H1 (cell line): ENCODE measurements at regions not wholly inside any gene's neighbourhood (a gene's known extent, or its start where the extent isn't known, plus 50 kb on each side); places are given as distances from the start of the nearest gene placed in this dataset.

Experiments used
- CTCF ChIA-PET: fragments of 300-600 bp; sonication (Branson Sonifier 250); formaldehyde crosslinking; loops from one replicate; lab custom pipeline; 2021; ENCODE audit not compliant: partially characterized antibody; lab: Charles Lee
- POLR2A ChIA-PET: fragments of 300-600 bp; sonication (Branson Sonifier 250); formaldehyde crosslinking; loops from one replicate; lab custom pipeline; 2021; ENCODE audit warnings: inconsistent platforms; ENCODE audit not compliant: partially characterized antibody; lab: Charles Lee
- DNase-seq, 2 experiments: peaks; one replicate each; pipeline versions ENCODE4 v3.0.0 to v3.0.0-alpha.2; 2010 to 2022; ENCODE audit warnings: low spot score in 2 of 2, low read depth in 1 of 2, mixed read lengths in 1 of 2
- FAIRE-seq: peaks from 2 replicates; lab custom pipeline; 2011; peaks lifted over from hg19 to GRCh38; lab: Jason Lieb, UNC
- H2AFZ ChIP-seq: 2 replicates; pipeline ENCODE4 v1.8.1; 2012; ENCODE audit warnings: low read length, inconsistent platforms
- H2AK5ac ChIP-seq: 2 replicates; pipeline ENCODE4 v1.6.1; 2013; ENCODE audit warnings: low read depth, low read length
- H2BK120ac ChIP-seq: replicated peaks from 2 replicates; pipeline ENCODE3; 2013; ENCODE audit warnings: low read depth, low read length, inconsistent platforms
- H2BK12ac ChIP-seq: 2 replicates; pipeline ENCODE4 v1.6.1; 2013; ENCODE audit warnings: low read depth, low read length
- H2BK15ac ChIP-seq: 2 replicates; pipeline ENCODE4 v1.6.1; 2013; ENCODE audit warnings: low read length
- H2BK20ac ChIP-seq: 2 replicates; pipeline ENCODE4 v1.6.1; 2013; ENCODE audit warnings: low read length
- H2BK5ac ChIP-seq: 2 replicates; pipeline ENCODE4 v1.6.1; 2013; ENCODE audit warnings: low read depth, low read length
- H3K14ac ChIP-seq: 2 replicates; pipeline ENCODE4 v1.6.1; 2013; ENCODE audit warnings: inconsistent platforms; ENCODE audit not compliant: insufficient read length
- H3K18ac ChIP-seq: 2 replicates; pipeline ENCODE4 v1.6.1; 2013; ENCODE audit warnings: low read length; ENCODE audit errors: extremely low read depth
- H3K23ac ChIP-seq: 2 replicates; pipeline ENCODE4 v1.6.1; 2013; ENCODE audit warnings: inconsistent platforms; ENCODE audit not compliant: insufficient read length
- H3K23me2 ChIP-seq: 2 replicates; pipeline ENCODE4 v1.6.1; 2013; ENCODE audit warnings: low read depth, low read length
- H3K27ac ChIP-seq: 2 replicates; pipeline ENCODE4 v1.6.1; 2011; ENCODE audit warnings: low read depth, low read length, inconsistent platforms
- H3K27me3 ChIP-seq, 4 experiments: replicated peaks in 1 of 4; 1 replicate in 1 of 4; 2 replicates in 3 of 4; pipeline versions ENCODE4 v1.6.1 to v1.8.1; 2011 to 2013; ENCODE audit warnings: low read length in 3 of 4, mild to moderate bottlenecking in 3 of 4, inconsistent platforms in 2 of 4, mixed read lengths in 2 of 4, moderate library complexity in 1 of 4; ENCODE audit not compliant: control insufficient read depth in 3 of 4, insufficient read depth in 3 of 4; ENCODE audit errors: extremely low read depth in 1 of 4
- H3K36me3 ChIP-seq, 4 experiments: 2 replicates each; pipeline versions ENCODE4 v1.6.1 to v1.8.1; 2011 to 2013; ENCODE audit warnings: mild to moderate bottlenecking in 4 of 4, low read length in 3 of 4, moderate library complexity in 2 of 4, control low read depth in 1 of 4, inconsistent platforms in 1 of 4; ENCODE audit not compliant: insufficient read depth in 4 of 4, control insufficient read depth in 2 of 4
- H3K4ac ChIP-seq: replicated peaks from 2 replicates; pipeline ENCODE3; 2013; ENCODE audit warnings: low read length, low read depth, mixed read lengths, inconsistent platforms; ENCODE audit not compliant: insufficient read length
- H3K4me1 ChIP-seq, 4 experiments: replicated peaks in 1 of 4; 1 replicate in 1 of 4; 2 replicates in 3 of 4; pipeline versions ENCODE4 v1.6.1 to v1.8.1; 2011 to 2013; ENCODE audit warnings: low read length in 3 of 4, inconsistent platforms in 2 of 4, mixed read lengths in 1 of 4; ENCODE audit not compliant: insufficient read depth in 4 of 4, control insufficient read depth in 3 of 4
- H3K4me2 ChIP-seq, 2 experiments: 2 replicates each; pipeline versions ENCODE4 v1.6.1 to v1.8.1; 2011 to 2013; ENCODE audit warnings: low read depth in 2 of 2, low read length in 2 of 2, control low read depth in 1 of 2, inconsistent platforms in 1 of 2, mild to moderate bottlenecking in 1 of 2; ENCODE audit not compliant: insufficient read depth in 1 of 2
- H3K4me3 ChIP-seq, 4 experiments: fragments of 200-600, 300-600 bp in 1 of 4; sonication (generic), shearing (Covaris generic), sonication (Bioruptor Twin) in 1 of 4; 2 replicates each; pipeline versions ENCODE4 v1.5.1 to v1.8.1; 2011 to 2016; ENCODE audit warnings: low read length in 4 of 4, low read depth in 3 of 4, control low read depth in 2 of 4, inconsistent platforms in 2 of 4, mild to moderate bottlenecking in 2 of 4, mixed read lengths in 1 of 4, moderate library complexity in 1 of 4; ENCODE audit not compliant: insufficient read depth in 2 of 4; ENCODE audit errors: extremely low read depth in 1 of 4
- H3K56ac ChIP-seq: replicated peaks from 2 replicates; pipeline ENCODE3; 2013; ENCODE audit warnings: low read depth, mild to moderate bottlenecking, mixed read lengths, low read length, inconsistent platforms; ENCODE audit not compliant: insufficient read length
- H3K79me1 ChIP-seq: 2 replicates; pipeline ENCODE4 v1.6.1; 2013; ENCODE audit warnings: low read depth, low read length, control low read depth
- H3K79me2 ChIP-seq, 2 experiments: 2 replicates each; pipeline versions ENCODE4 v1.6.1 to v1.8.1; 2012 to 2013; ENCODE audit warnings: low read length in 2 of 2, mild to moderate bottlenecking in 2 of 2, inconsistent platforms in 1 of 2; ENCODE audit not compliant: insufficient read depth in 2 of 2, control insufficient read depth in 1 of 2
- H3K9ac ChIP-seq, 4 experiments: replicated peaks in 1 of 4; 1 replicate in 1 of 4; 2 replicates in 3 of 4; pipeline versions ENCODE4 v1.6.1 to v1.8.1; 2011 to 2013; ENCODE audit warnings: low read depth in 3 of 4, low read length in 3 of 4, control low read depth in 2 of 4, mild to moderate bottlenecking in 2 of 4, moderate library complexity in 2 of 4, inconsistent platforms in 1 of 4; ENCODE audit errors: extremely low read depth in 1 of 4
- H3K9me3 ChIP-seq, 2 experiments: 2 replicates each; pipeline versions ENCODE4 v1.6.1 to v1.8.1; 2012 to 2013; ENCODE audit warnings: mild to moderate bottlenecking in 2 of 2, moderate library complexity in 2 of 2, control low read depth in 1 of 2, inconsistent platforms in 1 of 2, low read depth in 1 of 2, low read length in 1 of 2, mixed read lengths in 1 of 2; ENCODE audit not compliant: insufficient read depth in 2 of 2
- H4K20me1 ChIP-seq, 2 experiments: replicated peaks in 1 of 2; 2 replicates each; pipeline versions ENCODE3 to v1.8.1; 2011 to 2013; ENCODE audit warnings: inconsistent platforms in 2 of 2, low read length in 2 of 2, mild to moderate bottlenecking in 1 of 2; ENCODE audit not compliant: insufficient read depth in 2 of 2, control insufficient read depth in 1 of 2
- H4K5ac ChIP-seq: 2 replicates; pipeline ENCODE4 v1.6.1; 2013; ENCODE audit warnings: low read length, low read depth, mixed read lengths, inconsistent platforms; ENCODE audit not compliant: insufficient read length
- H4K8ac ChIP-seq: 2 replicates; pipeline ENCODE4 v1.8.0; 2013; ENCODE audit warnings: mild to moderate bottlenecking, moderate library complexity, low read length, inconsistent platforms; ENCODE audit not compliant: insufficient read depth; ENCODE audit errors: extremely low read depth
- H4K91ac ChIP-seq: replicated peaks from 2 replicates; pipeline ENCODE3; 2013; ENCODE audit warnings: low read length, mixed read lengths, inconsistent platforms; ENCODE audit not compliant: insufficient read length
- CEBPB ChIP-seq: IDR thresholded peaks from 2 replicates; pipeline ENCODE4 v1.6.1; 2012; ENCODE audit warnings: low read depth, low read length
- ZNF274 ChIP-seq: IDR thresholded peaks from 2 replicates; pipeline ENCODE4 v1.7.0; 2012; ENCODE audit warnings: low read length, borderline replicate concordance; ENCODE audit errors: extremely low read depth
- WGBS, 2 experiments: shearing (Covaris generic) in 1 of 2; methylation state at CpG; one replicate each; pipeline versions ENCODE4 v1.1.6 to v1.1.7; 2013 to 2015; ENCODE audit warnings: low lambda C conversion rate in 2 of 2, mixed read lengths in 2 of 2, inconsistent platforms in 1 of 2, low coverage in 1 of 2, missing lambda C conversion rate in 1 of 2; ENCODE audit not compliant: insufficient replicate concordance in 2 of 2, insufficient coverage in 1 of 2, insufficient read length in 1 of 2; ENCODE audit errors: extremely low coverage in 1 of 2, missing lambda C conversion rate in 1 of 2; 5-methylcytosine and 5-hydroxymethylcytosine counted together

DNA sequence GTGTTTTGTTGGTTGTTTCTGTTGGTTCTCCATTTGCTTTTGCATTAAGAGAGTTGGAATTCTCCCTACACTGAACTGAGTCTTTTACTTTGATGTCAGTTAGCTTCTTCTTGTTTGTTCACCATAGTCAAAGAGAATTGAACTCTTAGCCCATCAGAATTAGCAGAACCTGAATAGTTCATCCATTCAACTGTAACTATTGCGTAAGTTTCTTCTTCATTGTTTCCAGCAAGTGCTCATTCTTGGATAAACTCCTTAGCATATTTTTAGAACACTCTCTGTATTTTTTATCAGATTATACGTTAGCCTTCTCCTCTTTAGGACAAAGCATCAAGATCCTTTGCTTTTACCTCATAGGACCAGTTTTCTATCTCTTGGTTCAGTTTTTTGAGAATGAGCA, 128.4 kb upstream of the RAB11FIP2 start:
- Histone ChIP-seq H2AFZ (no peak overlapping the region), H4K20me1 (no peaks in the 10 kb centered on the region), H3K9ac (no peak overlapping the region), H2BK20ac (no peak overlapping the region), H3K4me2 (no peak overlapping the region), H3K14ac (no peak overlapping the region), H3K27ac (no peak overlapping the region), H2AK5ac (no peak overlapping the region), H3K9me3 (0 out of 4 replicates have a peak, but pooled peaks cover 0 to 3% of the 10 kb centered on the region in 2 experiments), H2BK15ac (no peak overlapping the region), H3K4me3 (no peak overlapping the region), H3K23ac (no peak overlapping the region), H3K36me3 (no peaks in the 10 kb centered on the region), H4K5ac (no peak overlapping the region), H3K4me1 (no peaks in the 10 kb centered on the region), H4K91ac (no peak overlapping the region), H3K79me2 (no peaks in the 10 kb centered on the region), H3K4ac (no peak overlapping the region), H2BK5ac (no peak overlapping the region), H3K56ac (no peak overlapping the region), H3K79me1 (no peaks in the 10 kb centered on the region), H2BK12ac (no peak overlapping the region), H3K18ac (no peak overlapping the region), H2BK120ac (no peak overlapping the region), H4K8ac (no peak overlapping the region), H3K23me2 (no peaks in the 10 kb centered on the region), H3K27me3 (no peaks in the 10 kb centered on the region)
- 86% methylated on average over 2 of the region's 2 CpGs; no CpG with 5 or more reads in 1 of the 2 experiments for WGBS, 2 experiments
- CTCF ChIA-PET, result no interaction called here
- no peak for DNase-seq
- no peak for FAIRE-seq
- TF ChIP-seq CEBPB (peak; percentile 71; the same call in 1 of the 2 replicates), ZNF274 (no peak)
- POLR2A ChIA-PET, result no interaction called here
